PFSK-1 (cell line): ENCODE measurements at regions not wholly inside any gene's neighbourhood (a gene's known extent, or its start where the extent isn't known, plus 50 kb on each side); places are given as distances from the start of the nearest gene placed in this dataset.

Experiments
- FOXP2 ChIP-seq: optimal IDR thresholded peaks from 2 replicates; pipeline ENCODE3; 2011; ENCODE audit warnings: borderline replicate concordance, control low read depth, inconsistent platforms; ENCODE audit not compliant: insufficient read depth; ENCODE audit errors: extremely low read length, extremely low read depth
- POLR2AphosphoS5 ChIP-seq: IDR thresholded peaks from 2 replicates; pipeline ENCODE4 v1.6.1; 2012; ENCODE audit warnings: low read depth, mild to moderate bottlenecking, control low read depth, low read length, moderate library complexity
- REST ChIP-seq, 2 experiments: IDR thresholded peaks; 2 replicates each; pipeline versions ENCODE4 v1.6.1 to v1.8.0; 2011 to 2012; ENCODE audit warnings: low read depth in 2 of 2, low read length in 2 of 2, control low read depth in 1 of 2, inconsistent platforms in 1 of 2, mild to moderate bottlenecking in 1 of 2, moderate library complexity in 1 of 2; ENCODE audit not compliant: insufficient read depth in 1 of 2
- SIN3A ChIP-seq: IDR thresholded peaks from 2 replicates; pipeline ENCODE4 v1.6.1; 2012; ENCODE audit warnings: mild to moderate bottlenecking, low read length, moderate library complexity, borderline replicate concordance; ENCODE audit not compliant: insufficient read depth
- TAF1 ChIP-seq: IDR thresholded peaks from 2 replicates; pipeline ENCODE4 v1.6.1; 2012; ENCODE audit warnings: low read length, control low read depth, borderline replicate concordance; ENCODE audit not compliant: insufficient read depth

- TF ChIP-seq TAF1 = no peak
- no peak for TF ChIP-seq REST (IDR thresholded peaks at IDR 0.05; ENCODE audit: insufficient read depth in 1 of 2, low read depth in 2 of 2, low read length in 2 of 2)
- TF ChIP-seq SIN3A = no peak
- TF ChIP-seq POLR2AphosphoS5 = no peak
- TF ChIP-seq FOXP2 = no peak
These were observed 322.2 kb upstream of the SATB1 start for GRCh38 chr3:18747383-18747782.

GRCh38 chr3:18745472-18745871 is 320.3 kb upstream of the SATB1 start:
- TF ChIP-seq FOXP2 (no peak), SIN3A (no peak), REST (IDR thresholded peaks at IDR 0.05; ENCODE audit: insufficient read depth in 1 of 2, low read depth in 2 of 2, low read length in 2 of 2) (no peak), TAF1 (no peak), POLR2AphosphoS5 (no peak)

DNA sequence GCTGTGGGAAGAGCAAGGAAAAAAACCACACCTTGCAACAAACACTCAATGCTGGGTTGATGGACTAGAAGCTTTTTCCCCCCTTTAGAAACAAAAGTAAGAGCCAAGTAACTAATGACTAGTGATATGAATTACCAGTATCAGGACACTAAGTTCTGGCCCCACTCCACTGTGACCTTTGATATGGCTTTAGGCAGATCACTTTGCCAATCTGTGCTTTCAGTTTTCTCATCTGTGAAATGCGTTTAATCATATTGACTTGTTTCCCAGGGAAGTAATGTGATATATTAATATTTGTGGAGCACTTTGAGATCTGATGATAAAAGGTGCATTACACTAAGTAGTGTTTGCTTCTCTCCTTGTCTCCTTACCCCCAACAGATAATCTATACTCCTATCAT is 319.3 kb upstream of the SATB1 start:
- TF ChIP-seq POLR2AphosphoS5 (no peak), FOXP2 (no peak), SIN3A (no peak), TAF1 (no peak), REST (IDR thresholded peaks at IDR 0.05; ENCODE audit: insufficient read depth in 1 of 2, low read depth in 2 of 2, low read length in 2 of 2) (no peak)

GRCh38 chr3:18743761-18744160 is 318.6 kb upstream of the SATB1 start:
- TF ChIP-seq FOXP2 (no peak), TAF1 (no peak), POLR2AphosphoS5 (no peak), SIN3A (no peak), REST (IDR thresholded peaks at IDR 0.05; ENCODE audit: insufficient read depth in 1 of 2, low read depth in 2 of 2, low read length in 2 of 2) (no peak)
